ENCODE measurements at regions not wholly inside any gene's neighbourhood (a gene's known extent, or its start where the extent isn't known, plus 50 kb on each side); places are given as distances from the start of the nearest gene placed in this dataset.

DNA sequence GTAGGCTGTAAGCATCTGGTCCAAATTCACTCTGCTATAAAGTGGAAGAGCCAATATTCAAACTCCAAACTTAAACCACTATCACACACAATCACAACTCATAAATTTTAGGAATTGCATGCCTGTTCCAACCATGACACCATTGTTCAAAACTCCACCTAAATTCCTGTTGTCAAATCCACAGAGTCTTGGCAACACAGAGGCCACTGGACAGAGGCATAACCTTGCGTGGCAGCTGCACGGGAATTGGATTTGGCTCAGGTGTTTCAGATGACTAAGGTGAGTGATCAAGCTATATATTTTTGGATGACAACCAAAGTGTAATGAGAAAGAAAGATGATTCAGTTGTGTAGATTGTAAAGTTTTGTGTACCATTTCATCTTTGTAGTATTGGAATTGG, 422.7 kb upstream of the TNP1 start:
- TF ChIP-seq POLR2A (IDR thresholded peaks at IDR 0.05; ENCODE audit: low read length) (no peak), GATA1 (IDR thresholded peaks at IDR 0.05; ENCODE audit: low read depth, low read length) (no peak)
